Coronary artery (tissue), 2 donors: ENCODE measurements at regions not wholly inside any gene's neighbourhood (a gene's known extent, or its start where the extent isn't known, plus 50 kb on each side); places are given as distances from the start of the nearest gene placed in this dataset.

ENCODE experiments used
- DNase-seq: peaks from one replicate; pipeline ENCODE4 v3.0.0-alpha.2; 2017; ENCODE audit warnings: low spot score
- H3K27ac ChIP-seq, 2 donors: fragments of 200-600 bp; sonication (generic); one replicate each; pipeline ENCODE4 v1.5.1; 2016 to 2019
- H3K4me3 ChIP-seq: fragments of 200-600 bp; sonication (generic); 2 replicates; pipeline ENCODE4 v1.5.1; 2016; ENCODE audit warnings: mild to moderate bottlenecking, moderate library complexity
- TF ChIP-seq, protein P1 (sequence below): fragments of 200-600 bp; sonication (generic); IDR thresholded peaks from one replicate; pipeline ENCODE4 v1.5.1; 2019; ENCODE audit warnings: antibody characterized with exemption

DNA sequence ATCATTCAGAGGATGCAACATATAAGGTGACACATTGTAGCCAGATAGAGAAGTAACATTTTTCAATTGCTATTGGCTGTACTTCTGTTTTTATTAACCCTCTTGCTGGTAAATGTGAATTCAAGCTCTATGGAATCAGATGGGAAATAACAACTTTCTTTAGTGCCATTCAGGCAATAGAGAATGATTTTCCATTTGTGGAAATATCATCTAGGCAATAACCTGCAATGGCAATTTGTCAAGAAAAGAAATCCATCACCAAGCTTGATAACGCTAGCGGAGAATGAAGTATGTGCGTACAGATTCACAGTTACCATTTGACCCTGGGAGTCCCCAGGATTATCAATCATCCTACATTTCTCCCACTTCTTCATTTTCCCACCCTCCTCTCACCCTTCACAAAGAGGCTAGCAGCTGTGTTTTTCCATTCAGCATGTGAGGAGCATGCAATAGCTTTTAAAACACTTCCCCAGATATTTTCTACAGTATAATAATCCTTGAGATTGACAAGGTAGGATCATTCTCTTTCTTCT is 569.7 kb upstream of the KLF12 start:
- Histone ChIP-seq H3K4me3 (no peak overlapping the region), H3K27ac (no peak overlapping the region)
- TF ChIP-seq, protein P1, sequence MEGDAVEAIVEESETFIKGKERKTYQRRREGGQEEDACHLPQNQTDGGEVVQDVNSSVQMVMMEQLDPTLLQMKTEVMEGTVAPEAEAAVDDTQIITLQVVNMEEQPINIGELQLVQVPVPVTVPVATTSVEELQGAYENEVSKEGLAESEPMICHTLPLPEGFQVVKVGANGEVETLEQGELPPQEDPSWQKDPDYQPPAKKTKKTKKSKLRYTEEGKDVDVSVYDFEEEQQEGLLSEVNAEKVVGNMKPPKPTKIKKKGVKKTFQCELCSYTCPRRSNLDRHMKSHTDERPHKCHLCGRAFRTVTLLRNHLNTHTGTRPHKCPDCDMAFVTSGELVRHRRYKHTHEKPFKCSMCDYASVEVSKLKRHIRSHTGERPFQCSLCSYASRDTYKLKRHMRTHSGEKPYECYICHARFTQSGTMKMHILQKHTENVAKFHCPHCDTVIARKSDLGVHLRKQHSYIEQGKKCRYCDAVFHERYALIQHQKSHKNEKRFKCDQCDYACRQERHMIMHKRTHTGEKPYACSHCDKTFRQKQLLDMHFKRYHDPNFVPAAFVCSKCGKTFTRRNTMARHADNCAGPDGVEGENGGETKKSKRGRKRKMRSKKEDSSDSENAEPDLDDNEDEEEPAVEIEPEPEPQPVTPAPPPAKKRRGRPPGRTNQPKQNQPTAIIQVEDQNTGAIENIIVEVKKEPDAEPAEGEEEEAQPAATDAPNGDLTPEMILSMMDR: no peak
- DNase-seq: no peak

DNA sequence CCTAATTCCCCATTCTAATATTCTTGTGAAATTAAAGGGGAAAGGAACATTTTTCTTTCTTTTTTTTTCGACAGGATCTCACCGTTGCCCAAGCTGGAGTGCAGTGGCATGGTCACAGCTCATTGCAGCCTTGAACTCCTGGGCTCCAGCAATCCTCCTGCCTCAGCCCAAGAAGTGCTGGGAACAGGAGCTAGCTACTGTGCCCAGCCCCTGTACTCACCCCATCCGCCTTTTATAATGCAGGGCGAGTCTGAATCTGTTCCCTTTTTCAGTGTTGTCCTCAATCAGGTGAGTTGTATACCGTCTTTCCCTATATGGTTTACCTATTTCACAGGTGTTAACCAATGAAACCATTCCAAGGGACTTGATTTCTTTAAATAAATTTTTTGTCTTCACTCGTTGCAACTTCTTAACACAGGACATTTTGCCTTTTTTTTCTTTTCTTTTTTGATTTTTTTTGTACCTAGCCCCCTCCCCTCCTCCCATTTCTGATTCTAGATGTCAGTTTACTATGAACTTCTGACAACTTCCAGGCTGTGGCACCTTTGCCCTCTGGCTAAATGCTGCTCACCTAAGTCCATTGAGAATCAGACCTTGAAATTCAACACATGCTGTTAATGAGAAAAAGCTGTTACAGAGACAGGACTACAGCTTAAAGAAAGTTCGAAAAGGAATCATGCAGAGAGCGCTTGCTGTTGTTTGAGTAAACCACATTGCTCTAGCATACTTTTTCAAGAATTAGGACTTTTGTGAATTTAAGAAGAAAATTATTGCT is 562.1 kb upstream of the KLF12 start:
- Histone ChIP-seq H3K27ac (no peak overlapping the region), H3K4me3 (no peak overlapping the region)
- TF ChIP-seq, protein P1: no peak
- DNase-seq: no peak

DNA sequence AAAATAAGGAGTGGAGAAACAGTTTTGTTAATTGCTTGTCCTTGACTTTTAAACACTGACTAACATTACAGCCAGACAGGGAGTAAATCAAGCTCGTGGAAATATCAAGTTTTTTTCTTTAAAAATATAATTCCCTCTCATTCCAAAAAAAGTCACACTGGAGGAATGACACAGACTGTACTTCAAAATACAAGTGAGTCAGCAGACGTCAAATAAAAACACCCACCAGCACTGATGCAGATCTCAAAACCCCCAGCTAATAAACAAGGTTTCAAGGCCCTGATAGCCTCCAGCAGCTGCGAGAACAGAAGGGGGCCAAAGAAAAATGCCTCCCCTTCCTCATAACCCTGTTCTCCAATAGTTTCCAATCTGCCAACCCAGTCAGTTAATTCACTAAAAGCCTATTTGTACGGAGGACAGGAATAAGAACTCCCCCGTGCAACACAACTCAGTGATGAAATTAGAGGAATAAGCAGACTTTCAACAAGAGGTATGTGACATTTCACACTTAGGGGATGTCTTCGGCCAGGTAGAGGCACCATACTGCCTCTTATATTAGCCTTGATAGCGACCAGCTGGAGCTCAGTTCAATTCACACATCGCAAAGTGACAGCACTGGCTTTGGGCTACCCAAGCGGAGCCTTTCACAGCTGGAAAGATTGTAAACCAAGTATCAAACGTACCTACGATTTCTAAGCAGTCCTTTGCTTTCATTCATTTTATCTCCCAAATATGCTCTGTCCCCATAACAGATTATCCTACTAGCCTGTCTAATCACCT is 561.0 kb upstream of the KLF12 start:
- TF ChIP-seq, protein P1: no peak
- no peak for DNase-seq
- Histone ChIP-seq H3K27ac (no peak overlapping the region), H3K4me3 (no peak overlapping the region)

DNA sequence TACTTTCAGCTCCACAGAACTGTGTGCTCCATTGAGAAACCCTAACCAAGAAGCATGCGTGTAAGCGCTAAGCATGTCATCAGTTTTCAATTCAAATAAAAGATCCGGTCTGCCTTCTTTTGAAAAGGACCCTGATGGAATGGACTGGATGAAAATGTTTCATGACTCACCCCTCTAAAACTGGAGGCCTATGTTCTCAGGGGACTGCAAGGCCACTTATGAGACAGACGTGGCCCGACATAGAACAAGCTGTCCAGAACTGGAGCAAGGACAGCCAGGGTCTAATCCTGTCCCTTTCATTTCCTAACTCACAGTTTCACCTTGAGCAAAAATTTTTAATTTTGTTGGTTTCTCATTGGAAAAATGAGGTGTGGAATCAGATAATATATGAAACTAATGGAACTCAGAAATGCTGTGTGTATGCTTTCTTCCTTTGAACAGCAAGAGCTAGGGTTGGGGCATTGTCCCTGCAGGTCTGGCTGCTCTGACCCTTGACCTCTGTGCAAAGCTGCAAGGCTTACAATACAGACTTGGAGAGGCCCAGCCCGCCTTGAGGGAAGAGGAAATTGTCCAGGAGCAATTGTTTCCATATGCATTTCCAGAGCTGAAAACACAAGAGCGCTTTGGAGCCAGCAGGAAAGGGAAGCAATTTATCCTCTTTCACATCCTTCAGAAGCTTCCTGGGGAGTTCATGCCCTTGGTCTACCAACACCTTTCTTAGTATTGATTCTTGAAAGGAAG is 553.4 kb upstream of the KLF12 start:
- TF ChIP-seq, protein P1: no peak
- no peak overlapping the region for H3K27ac ChIP-seq
- no peak for DNase-seq

GRCh38 chr13:74683411-74683810 is 549.2 kb upstream of the KLF12 start:
- DNase-seq: no peak
- no peak overlapping the region for H3K27ac ChIP-seq
- TF ChIP-seq, protein P1: no peak

More for the DNA sequence above, 553.4 kb upstream of the KLF12 start:
- no peak overlapping the region for H3K4me3 ChIP-seq

DNA sequence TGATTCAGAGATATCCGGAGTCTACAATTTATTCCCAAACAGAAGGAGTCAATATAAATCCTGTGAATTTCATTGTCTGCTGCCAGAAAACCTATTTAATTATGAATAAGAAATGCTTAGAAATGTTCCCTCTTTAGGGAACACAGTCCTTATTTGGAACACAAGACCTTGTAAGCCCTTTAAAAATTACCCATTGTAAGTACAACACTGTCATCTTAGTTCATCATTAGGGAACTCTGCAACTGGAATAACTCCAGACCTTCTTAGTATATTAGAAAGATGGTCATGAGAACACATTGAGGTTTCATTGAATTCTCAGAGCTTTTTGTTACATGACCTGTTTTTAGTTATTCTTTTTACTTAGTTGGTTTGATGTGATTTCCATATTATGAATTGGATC is 548.5 kb upstream of the KLF12 start:
- H3K4me3 ChIP-seq: no peak overlapping the region
- no peak for DNase-seq
- H3K27ac ChIP-seq: no peak overlapping the region
- TF ChIP-seq, protein P1: no peak

More at GRCh38 chr13:74683411-74683810, 549.2 kb upstream of the KLF12 start:
- no peak overlapping the region for H3K4me3 ChIP-seq
